Epithelial cell of proximal tubule (primary cell): ENCODE measurements at regions not wholly inside any gene's neighbourhood (a gene's known extent, or its start where the extent isn't known, plus 50 kb on each side); places are given as distances from the start of the nearest gene placed in this dataset.

Experiments
- DNase-seq: peaks from one replicate; pipeline ENCODE4 v3.0.0-alpha.2; 2011; ENCODE audit warnings: low read depth
- H3K4me3 ChIP-seq: 2 replicates; pipeline ENCODE4 v1.5.1; 2011; ENCODE audit warnings: low read depth, mild to moderate bottlenecking, low read length
- CTCF ChIP-seq: conservative IDR thresholded peaks from 2 replicates; pipeline ENCODE4 v1.5.1; 2012; ENCODE audit warnings: low read depth, mild to moderate bottlenecking, low read length

- no peak for TF ChIP-seq CTCF
- no peak overlapping the region for H3K4me3 ChIP-seq
- DNase-seq: no peak
These were observed 91.9 kb upstream of the OTOS start for GRCh38 chr2:240232264-240232915.

GRCh38 chr2:240232961-240233884, 92.8 kb upstream of the OTOS start:
- DNase-seq: no peak

GRCh38 chr2:240233885-240234502, 93.5 kb upstream of the OTOS start:
- TF ChIP-seq CTCF: no peak
- peak overlapping the region; percentile 3 for H3K4me3 ChIP-seq
- DNase-seq: no peak

More at GRCh38 chr2:240232961-240233884, 92.8 kb upstream of the OTOS start:
- peak; percentile 88 for TF ChIP-seq CTCF
- H3K4me3 ChIP-seq: peak overlapping the region; percentile 45

- H3K4me3 ChIP-seq: no peak overlapping the region
- no peak for TF ChIP-seq CTCF
- peak; percentile 63 for DNase-seq
These were observed 94.1 kb upstream of the OTOS start for GRCh38 chr2:240234503-240234951.

GRCh38 chr2:240235149-240235803, 94.8 kb upstream of the OTOS start:
- TF ChIP-seq CTCF: no peak
- no peak for DNase-seq
- no peak overlapping the region for H3K4me3 ChIP-seq

- H3K4me3 ChIP-seq: no peak overlapping the region
- no peak for DNase-seq
- no peak for TF ChIP-seq CTCF
These were observed 95.4 kb upstream of the OTOS start for GRCh38 chr2:240235811-240236210.
